Mammary epithelial cell (primary cell): ENCODE measurements at regions not wholly inside any gene's neighbourhood (a gene's known extent, or its start where the extent isn't known, plus 50 kb on each side); places are given as distances from the start of the nearest gene placed in this dataset.
"Not testable (repeated sequence)": the region's sequence is repeated elsewhere in the genome, so short reads cannot be mapped to it uniquely, and the experiment has no call there.

ENCODE experiments used
- CTCF ChIP-seq, 2 donors: IDR thresholded peaks in 1 of 2; conservative IDR thresholded peaks in 1 of 2; 2 replicates each; pipeline ENCODE4 v1.5.1; 2011 to 2012; ENCODE audit warnings: inconsistent platforms in 2 of 2, low read length in 2 of 2, mild to moderate bottlenecking in 2 of 2, control low read depth in 1 of 2, low read depth in 1 of 2; ENCODE audit not compliant: insufficient read depth in 1 of 2; ENCODE audit errors: extremely low read depth in 1 of 2
- EZH2 ChIP-seq: IDR thresholded peaks from 2 replicates; pipeline ENCODE4 v1.6.1; 2012; ENCODE audit warnings: low read length, inconsistent platforms, borderline replicate concordance

GRCh38 chr5:28928327-28928790, 1890.0 kb upstream of the CDH9 start:
- not testable (repeated sequence) for TF ChIP-seq CTCF (conservative IDR thresholded peaks at IDR 0.05 in 1 of 2, IDR thresholded peaks at IDR 0.05 in 1 of 2; ENCODE audit: extremely low read depth in 1 of 2, insufficient read depth in 1 of 2, low read depth in 1 of 2, low read length in 2 of 2); EZH2
